GM23338 (cell line): ENCODE measurements at regions not wholly inside any gene's neighbourhood (a gene's known extent, or its start where the extent isn't known, plus 50 kb on each side); places are given as distances from the start of the nearest gene placed in this dataset.

Experiments
- ATAC-seq: fragments of 200-7000 bp; cut with Tn5 transposase; 3 replicates; pipeline ENCODE4 v1.9.1; 2020
- DNase-seq: peaks from one replicate; pipeline ENCODE4 v3.0.0-alpha.2; 2015; ENCODE audit warnings: low spot score
- H2AFZ ChIP-seq: fragments of 200-600 bp; sonication (generic); 2 replicates; pipeline ENCODE4 v1.8.0; 2016; ENCODE audit warnings: antibody characterized with exemption, mild to moderate bottlenecking, moderate library complexity
- H3F3A ChIP-seq: fragments of 200-600 bp; sonication (generic); replicated peaks from 2 replicates; pipeline ENCODE4 v1.8.0; 2017; ENCODE audit warnings: antibody characterized with exemption, mixed run types, low read depth
- H3K27ac ChIP-seq: fragments of 200-600 bp; sonication (generic); 2 replicates; pipeline ENCODE4 v1.6.1; 2016; ENCODE audit warnings: low read depth
- H3K27me3 ChIP-seq: fragments of 200-600 bp; sonication (generic); 2 replicates; pipeline ENCODE4 v1.8.0; 2016; ENCODE audit warnings: mild to moderate bottlenecking, mixed run types, moderate library complexity; ENCODE audit not compliant: insufficient read depth
- H3K36me3 ChIP-seq: fragments of 200-600 bp; sonication (generic); 2 replicates; pipeline ENCODE4 v1.8.0; 2016; ENCODE audit warnings: mild to moderate bottlenecking; ENCODE audit not compliant: insufficient read depth
- H3K4me1 ChIP-seq: fragments of 200-600 bp; sonication (generic); 2 replicates; pipeline ENCODE4 v1.8.0; 2016; ENCODE audit warnings: mild to moderate bottlenecking, moderate library complexity; ENCODE audit not compliant: insufficient read depth
- H3K4me2 ChIP-seq: fragments of 200-600 bp; sonication (generic); 2 replicates; pipeline ENCODE4 v1.7.1; 2017; ENCODE audit warnings: mixed run types
- H3K4me3 ChIP-seq: fragments of 200-600 bp; sonication (generic); 2 replicates; pipeline ENCODE4 v1.6.1; 2016; ENCODE audit warnings: mixed run types
- H3K79me2 ChIP-seq: fragments of 200-600 bp; sonication (generic); replicated peaks from 2 replicates; pipeline ENCODE4 v1.8.0; 2017; ENCODE audit warnings: mild to moderate bottlenecking; ENCODE audit not compliant: insufficient read depth
- H3K9me2 ChIP-seq: fragments of 200-600 bp; sonication (generic); 2 replicates; pipeline ENCODE4 v1.8.0; 2017; ENCODE audit not compliant: insufficient read depth
- H4K20me1 ChIP-seq: fragments of 200-600 bp; sonication (generic); replicated peaks from 2 replicates; pipeline ENCODE4 v1.8.0; 2017; ENCODE audit warnings: mild to moderate bottlenecking; ENCODE audit not compliant: insufficient read depth
- H3K27ac Mint-ChIP-seq: 2 replicates; pipeline ENCODE4 v1.8.0; 2020; ENCODE audit warnings: inconsistent platforms, mild to moderate bottlenecking, moderate library complexity, mixed read lengths
- H3K27me3 Mint-ChIP-seq: 3 replicates; pipeline ENCODE4 v1.8.0; 2022; ENCODE audit warnings: low read depth, mild to moderate bottlenecking, moderate library complexity, mixed read lengths, inconsistent platforms; ENCODE audit not compliant: insufficient read depth, poor library complexity
- H3K36me3 Mint-ChIP-seq: 3 replicates; pipeline ENCODE4 v1.8.0; 2021; ENCODE audit warnings: low read depth, mild to moderate bottlenecking, inconsistent platforms, moderate library complexity, mixed read lengths
- H3K4me1 Mint-ChIP-seq: 3 replicates; pipeline ENCODE4 v1.8.0; 2020; ENCODE audit warnings: mild to moderate bottlenecking, inconsistent platforms, mixed read lengths
- H3K4me3 Mint-ChIP-seq: 3 replicates; pipeline ENCODE4 v1.8.0; 2021; ENCODE audit warnings: moderate library complexity, mild to moderate bottlenecking, inconsistent platforms, mixed read lengths
- H3K9me3 Mint-ChIP-seq: 3 replicates; pipeline ENCODE4 v1.8.0; 2020; ENCODE audit warnings: moderate library complexity, mild to moderate bottlenecking, inconsistent platforms, mixed read lengths
- CREB1 ChIP-seq: fragments of 250-450 bp; sonication (Bioruptor Pico); IDR thresholded peaks from 2 replicates; pipeline ENCODE4 v1.5.0; 2020; ENCODE audit warnings: low read depth, mild to moderate bottlenecking, moderate library complexity
- EZH2 ChIP-seq: fragments of 200-600 bp; sonication (generic); IDR thresholded peaks from one replicate; pipeline ENCODE4 v1.8.0; 2017; ENCODE audit warnings: antibody characterized with exemption, mild to moderate bottlenecking, low read depth; ENCODE audit not compliant: unreplicated experiment
- EZH2phosphoT487 ChIP-seq: fragments of 200-600 bp; sonication (generic); IDR thresholded peaks from one replicate; pipeline ENCODE4 v1.8.1; 2018; ENCODE audit warnings: antibody characterized with exemption; ENCODE audit not compliant: unreplicated experiment
- JUNB ChIP-seq: IDR thresholded peaks from one replicate; pipeline ENCODE4 v1.6.1; 2016; ENCODE audit warnings: antibody characterized with exemption; ENCODE audit not compliant: unreplicated experiment
- NANOG ChIP-seq: IDR thresholded peaks from 2 replicates; pipeline ENCODE4 v1.6.1; 2016; ENCODE audit warnings: antibody characterized with exemption, borderline replicate concordance
- POLR2AphosphoS5 ChIP-seq: IDR thresholded peaks from 2 replicates; pipeline ENCODE4 v1.6.1; 2016; ENCODE audit warnings: antibody characterized with exemption, low read depth
- STAT1 ChIP-seq: IDR thresholded peaks from one replicate; pipeline ENCODE4 v1.6.1; 2016; ENCODE audit warnings: antibody characterized with exemption; ENCODE audit not compliant: unreplicated experiment
- ZNF114 ChIP-seq: fragments of 250-450 bp; sonication (Bioruptor Pico); IDR thresholded peaks from 2 replicates; pipeline ENCODE4 v1.5.0; 2020; ENCODE audit warnings: mild to moderate bottlenecking, moderate library complexity
- ZNF331 ChIP-seq: fragments of 250-450 bp; sonication (Bioruptor Pico); IDR thresholded peaks from 2 replicates; pipeline ENCODE4 v1.5.0; 2020; ENCODE audit warnings: low read depth, mild to moderate bottlenecking, moderate library complexity
- TF ChIP-seq, protein P1 (sequence below): IDR thresholded peaks from one replicate; pipeline ENCODE4 v1.6.1; 2018; ENCODE audit warnings: antibody characterized with exemption; ENCODE audit not compliant: unreplicated experiment
- TF ChIP-seq, protein P2 (sequence below): fragments of 250-450 bp; sonication (Bioruptor Pico); IDR thresholded peaks from 2 replicates; pipeline ENCODE4 v1.5.0; 2020; ENCODE audit warnings: mild to moderate bottlenecking, moderate library complexity
- TF ChIP-seq, protein P3 (sequence below), 2 experiments: fragments of 200-600 bp in 1 of 2; sonication (generic) in 1 of 2; conservative IDR thresholded peaks; 2 replicates each; pipeline versions ENCODE4 v1.5.1 to v1.6.1; 2016 to 2017; ENCODE audit warnings: antibody characterized with exemption in 2 of 2, low read depth in 2 of 2, mild to moderate bottlenecking in 2 of 2, moderate library complexity in 1 of 2
- TF ChIP-seq, protein P4 (sequence below): IDR thresholded peaks from 2 replicates; pipeline ENCODE4 v1.6.1; 2016; ENCODE audit warnings: antibody characterized with exemption

DNA sequence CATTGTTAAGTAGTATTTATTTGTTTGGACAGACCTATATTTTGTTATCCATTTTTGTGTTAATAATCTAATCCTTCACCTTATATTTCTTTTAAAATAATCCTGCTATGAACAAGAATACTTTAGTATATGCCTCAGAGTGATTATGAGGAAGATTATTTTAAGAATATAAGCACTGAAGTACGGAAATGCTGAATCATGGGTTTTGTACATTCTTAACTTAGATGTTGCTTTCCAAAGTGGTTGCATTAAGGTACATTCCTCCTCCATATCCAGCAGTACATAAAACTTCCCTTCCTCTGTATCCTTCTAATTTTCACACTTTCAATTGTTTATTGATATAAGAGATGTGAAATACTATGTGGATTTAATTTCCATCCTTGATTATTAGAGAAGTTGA is 491.4 kb upstream of the GRID2 start:
- no peaks in the 10 kb centered on the region for H3K4me1 ChIP-seq
- H3K27ac ChIP-seq, result no peak overlapping the region
- Mint-ChIP-seq H3K4me3 (no peak overlapping the region), H3K27me3 (no peaks in the 10 kb centered on the region), H3K9me3 (no peaks in the 10 kb centered on the region; the same call in 2 of the 3 replicates), H3K4me1 (no peaks in the 10 kb centered on the region), H3K27ac (no peak overlapping the region), H3K36me3 (no peaks in the 10 kb centered on the region)
- H3K36me3 ChIP-seq, result no peaks in the 10 kb centered on the region
- TF ChIP-seq ZNF114, result no peak
- no peak for TF ChIP-seq POLR2AphosphoS5
- TF ChIP-seq, protein P1, sequence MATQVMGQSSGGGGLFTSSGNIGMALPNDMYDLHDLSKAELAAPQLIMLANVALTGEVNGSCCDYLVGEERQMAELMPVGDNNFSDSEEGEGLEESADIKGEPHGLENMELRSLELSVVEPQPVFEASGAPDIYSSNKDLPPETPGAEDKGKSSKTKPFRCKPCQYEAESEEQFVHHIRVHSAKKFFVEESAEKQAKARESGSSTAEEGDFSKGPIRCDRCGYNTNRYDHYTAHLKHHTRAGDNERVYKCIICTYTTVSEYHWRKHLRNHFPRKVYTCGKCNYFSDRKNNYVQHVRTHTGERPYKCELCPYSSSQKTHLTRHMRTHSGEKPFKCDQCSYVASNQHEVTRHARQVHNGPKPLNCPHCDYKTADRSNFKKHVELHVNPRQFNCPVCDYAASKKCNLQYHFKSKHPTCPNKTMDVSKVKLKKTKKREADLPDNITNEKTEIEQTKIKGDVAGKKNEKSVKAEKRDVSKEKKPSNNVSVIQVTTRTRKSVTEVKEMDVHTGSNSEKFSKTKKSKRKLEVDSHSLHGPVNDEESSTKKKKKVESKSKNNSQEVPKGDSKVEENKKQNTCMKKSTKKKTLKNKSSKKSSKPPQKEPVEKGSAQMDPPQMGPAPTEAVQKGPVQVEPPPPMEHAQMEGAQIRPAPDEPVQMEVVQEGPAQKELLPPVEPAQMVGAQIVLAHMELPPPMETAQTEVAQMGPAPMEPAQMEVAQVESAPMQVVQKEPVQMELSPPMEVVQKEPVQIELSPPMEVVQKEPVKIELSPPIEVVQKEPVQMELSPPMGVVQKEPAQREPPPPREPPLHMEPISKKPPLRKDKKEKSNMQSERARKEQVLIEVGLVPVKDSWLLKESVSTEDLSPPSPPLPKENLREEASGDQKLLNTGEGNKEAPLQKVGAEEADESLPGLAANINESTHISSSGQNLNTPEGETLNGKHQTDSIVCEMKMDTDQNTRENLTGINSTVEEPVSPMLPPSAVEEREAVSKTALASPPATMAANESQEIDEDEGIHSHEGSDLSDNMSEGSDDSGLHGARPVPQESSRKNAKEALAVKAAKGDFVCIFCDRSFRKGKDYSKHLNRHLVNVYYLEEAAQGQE, result no peak
- TF ChIP-seq, protein P2, sequence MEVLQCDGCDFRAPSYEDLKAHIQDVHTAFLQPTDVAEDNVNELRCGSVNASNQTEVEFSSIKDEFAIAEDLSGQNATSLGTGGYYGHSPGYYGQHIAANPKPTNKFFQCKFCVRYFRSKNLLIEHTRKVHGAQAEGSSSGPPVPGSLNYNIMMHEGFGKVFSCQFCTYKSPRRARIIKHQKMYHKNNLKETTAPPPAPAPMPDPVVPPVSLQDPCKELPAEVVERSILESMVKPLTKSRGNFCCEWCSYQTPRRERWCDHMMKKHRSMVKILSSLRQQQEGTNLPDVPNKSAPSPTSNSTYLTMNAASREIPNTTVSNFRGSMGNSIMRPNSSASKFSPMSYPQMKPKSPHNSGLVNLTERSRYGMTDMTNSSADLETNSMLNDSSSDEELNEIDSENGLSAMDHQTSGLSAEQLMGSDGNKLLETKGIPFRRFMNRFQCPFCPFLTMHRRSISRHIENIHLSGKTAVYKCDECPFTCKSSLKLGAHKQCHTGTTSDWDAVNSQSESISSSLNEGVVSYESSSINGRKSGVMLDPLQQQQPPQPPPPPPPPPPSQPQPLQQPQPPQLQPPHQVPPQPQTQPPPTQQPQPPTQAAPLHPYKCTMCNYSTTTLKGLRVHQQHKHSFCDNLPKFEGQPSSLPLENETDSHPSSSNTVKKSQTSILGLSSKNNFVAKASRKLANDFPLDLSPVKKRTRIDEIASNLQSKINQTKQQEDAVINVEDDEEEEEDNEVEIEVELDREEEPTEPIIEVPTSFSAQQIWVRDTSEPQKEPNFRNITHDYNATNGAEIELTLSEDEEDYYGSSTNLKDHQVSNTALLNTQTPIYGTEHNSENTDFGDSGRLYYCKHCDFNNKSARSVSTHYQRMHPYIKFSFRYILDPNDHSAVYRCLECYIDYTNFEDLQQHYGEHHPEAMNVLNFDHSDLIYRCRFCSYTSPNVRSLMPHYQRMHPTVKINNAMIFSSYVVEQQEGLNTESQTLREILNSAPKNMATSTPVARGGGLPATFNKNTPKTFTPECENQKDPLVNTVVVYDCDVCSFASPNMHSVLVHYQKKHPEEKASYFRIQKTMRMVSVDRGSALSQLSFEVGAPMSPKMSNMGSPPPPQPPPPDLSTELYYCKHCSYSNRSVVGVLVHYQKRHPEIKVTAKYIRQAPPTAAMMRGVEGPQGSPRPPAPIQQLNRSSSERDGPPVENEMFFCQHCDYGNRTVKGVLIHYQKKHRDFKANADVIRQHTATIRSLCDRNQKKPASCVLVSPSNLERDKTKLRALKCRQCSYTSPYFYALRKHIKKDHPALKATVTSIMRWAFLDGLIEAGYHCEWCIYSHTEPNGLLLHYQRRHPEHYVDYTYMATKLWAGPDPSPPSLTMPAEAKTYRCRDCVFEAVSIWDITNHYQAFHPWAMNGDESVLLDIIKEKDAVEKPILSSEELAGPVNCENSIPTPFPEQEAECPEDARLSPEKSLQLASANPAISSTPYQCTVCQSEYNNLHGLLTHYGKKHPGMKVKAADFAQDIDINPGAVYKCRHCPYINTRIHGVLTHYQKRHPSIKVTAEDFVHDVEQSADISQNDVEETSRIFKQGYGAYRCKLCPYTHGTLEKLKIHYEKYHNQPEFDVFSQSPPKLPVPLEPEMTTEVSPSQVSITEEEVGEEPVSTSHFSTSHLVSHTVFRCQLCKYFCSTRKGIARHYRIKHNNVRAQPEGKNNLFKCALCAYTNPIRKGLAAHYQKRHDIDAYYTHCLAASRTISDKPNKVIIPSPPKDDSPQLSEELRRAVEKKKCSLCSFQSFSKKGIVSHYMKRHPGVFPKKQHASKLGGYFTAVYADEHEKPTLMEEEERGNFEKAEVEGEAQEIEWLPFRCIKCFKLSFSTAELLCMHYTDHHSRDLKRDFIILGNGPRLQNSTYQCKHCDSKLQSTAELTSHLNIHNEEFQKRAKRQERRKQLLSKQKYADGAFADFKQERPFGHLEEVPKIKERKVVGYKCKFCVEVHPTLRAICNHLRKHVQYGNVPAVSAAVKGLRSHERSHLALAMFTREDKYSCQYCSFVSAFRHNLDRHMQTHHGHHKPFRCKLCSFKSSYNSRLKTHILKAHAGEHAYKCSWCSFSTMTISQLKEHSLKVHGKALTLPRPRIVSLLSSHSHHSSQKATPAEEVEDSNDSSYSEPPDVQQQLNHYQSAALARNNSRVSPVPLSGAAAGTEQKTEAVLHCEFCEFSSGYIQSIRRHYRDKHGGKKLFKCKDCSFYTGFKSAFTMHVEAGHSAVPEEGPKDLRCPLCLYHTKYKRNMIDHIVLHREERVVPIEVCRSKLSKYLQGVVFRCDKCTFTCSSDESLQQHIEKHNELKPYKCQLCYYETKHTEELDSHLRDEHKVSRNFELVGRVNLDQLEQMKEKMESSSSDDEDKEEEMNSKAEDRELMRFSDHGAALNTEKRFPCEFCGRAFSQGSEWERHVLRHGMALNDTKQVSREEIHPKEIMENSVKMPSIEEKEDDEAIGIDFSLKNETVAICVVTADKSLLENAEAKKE (CRISPR knock-in tag), result no peak
- no peak for TF ChIP-seq CREB1 (CRISPR knock-in tag)
- TF ChIP-seq JUNB, result no peak
- TF ChIP-seq STAT1, result no peak
- TF ChIP-seq, protein P3, sequence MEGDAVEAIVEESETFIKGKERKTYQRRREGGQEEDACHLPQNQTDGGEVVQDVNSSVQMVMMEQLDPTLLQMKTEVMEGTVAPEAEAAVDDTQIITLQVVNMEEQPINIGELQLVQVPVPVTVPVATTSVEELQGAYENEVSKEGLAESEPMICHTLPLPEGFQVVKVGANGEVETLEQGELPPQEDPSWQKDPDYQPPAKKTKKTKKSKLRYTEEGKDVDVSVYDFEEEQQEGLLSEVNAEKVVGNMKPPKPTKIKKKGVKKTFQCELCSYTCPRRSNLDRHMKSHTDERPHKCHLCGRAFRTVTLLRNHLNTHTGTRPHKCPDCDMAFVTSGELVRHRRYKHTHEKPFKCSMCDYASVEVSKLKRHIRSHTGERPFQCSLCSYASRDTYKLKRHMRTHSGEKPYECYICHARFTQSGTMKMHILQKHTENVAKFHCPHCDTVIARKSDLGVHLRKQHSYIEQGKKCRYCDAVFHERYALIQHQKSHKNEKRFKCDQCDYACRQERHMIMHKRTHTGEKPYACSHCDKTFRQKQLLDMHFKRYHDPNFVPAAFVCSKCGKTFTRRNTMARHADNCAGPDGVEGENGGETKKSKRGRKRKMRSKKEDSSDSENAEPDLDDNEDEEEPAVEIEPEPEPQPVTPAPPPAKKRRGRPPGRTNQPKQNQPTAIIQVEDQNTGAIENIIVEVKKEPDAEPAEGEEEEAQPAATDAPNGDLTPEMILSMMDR (conservative IDR thresholded peaks at IDR 0.05; ENCODE audit: low read depth in 2 of 2), result no peak
- TF ChIP-seq EZH2, result no peak
- no peak for TF ChIP-seq EZH2phosphoT487
- TF ChIP-seq, protein P4, sequence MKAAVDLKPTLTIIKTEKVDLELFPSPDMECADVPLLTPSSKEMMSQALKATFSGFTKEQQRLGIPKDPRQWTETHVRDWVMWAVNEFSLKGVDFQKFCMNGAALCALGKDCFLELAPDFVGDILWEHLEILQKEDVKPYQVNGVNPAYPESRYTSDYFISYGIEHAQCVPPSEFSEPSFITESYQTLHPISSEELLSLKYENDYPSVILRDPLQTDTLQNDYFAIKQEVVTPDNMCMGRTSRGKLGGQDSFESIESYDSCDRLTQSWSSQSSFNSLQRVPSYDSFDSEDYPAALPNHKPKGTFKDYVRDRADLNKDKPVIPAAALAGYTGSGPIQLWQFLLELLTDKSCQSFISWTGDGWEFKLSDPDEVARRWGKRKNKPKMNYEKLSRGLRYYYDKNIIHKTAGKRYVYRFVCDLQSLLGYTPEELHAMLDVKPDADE, result no peak
- no peak for TF ChIP-seq ZNF331 (CRISPR knock-in tag)
- no peak for TF ChIP-seq NANOG
- no peaks in the 10 kb centered on the region for H3K27me3 ChIP-seq
- ATAC-seq (no peak), DNase-seq (no peak)
- no peaks in the 10 kb centered on the region for H4K20me1 ChIP-seq
- no peaks in the 10 kb centered on the region for H3K79me2 ChIP-seq
- H3F3A ChIP-seq, result no peaks in the 10 kb centered on the region
- no peaks in the 10 kb centered on the region for H3K9me2 ChIP-seq
- H3K4me3 ChIP-seq, result no peak overlapping the region
- no peak overlapping the region for H2AFZ ChIP-seq
- H3K4me2 ChIP-seq, result no peak overlapping the region
